Cardiac muscle cell (in vitro differentiated cells and primary cell): ENCODE measurements at regions not wholly inside any gene's neighbourhood (a gene's known extent, or its start where the extent isn't known, plus 50 kb on each side); places are given as distances from the start of the nearest gene placed in this dataset.
A peak's percentile ranks its signal among the peaks of the same experiment; 100 is the strongest.

Source experiments
- DNase-seq, 2 donors: peaks; one replicate each; pipeline versions ENCODE4 v3.0.0 to v3.0.0-alpha.2; 2010 to 2017; ENCODE audit warnings: low read depth in 1 of 2, low spot score in 1 of 2
- H3K27ac ChIP-seq: fragments of 200-600 bp; sonication (generic); 2 replicates; pipeline ENCODE4 v1.5.1; 2016
- H3K27me3 ChIP-seq: fragments of 200-600 bp; sonication (generic); 2 replicates; pipeline ENCODE4 v1.6.0; 2016; ENCODE audit warnings: control low read depth
- H3K36me3 ChIP-seq: fragments of 200-600 bp; sonication (generic); 2 replicates; pipeline ENCODE4 v1.5.1; 2016; ENCODE audit warnings: control low read depth
- H3K4me1 ChIP-seq: fragments of 200-600 bp; sonication (generic); 2 replicates; pipeline ENCODE4 v1.8.1; 2017; ENCODE audit warnings: low read depth, mild to moderate bottlenecking, mixed run types
- H3K4me3 ChIP-seq: fragments of 200-600 bp; sonication (generic); 2 replicates; pipeline ENCODE4 v1.5.1; 2016; ENCODE audit warnings: mild to moderate bottlenecking
- H3K9me3 ChIP-seq: fragments of 200-600 bp; sonication (generic); 2 replicates; pipeline ENCODE4 v1.5.1; 2017; ENCODE audit warnings: low read depth, mild to moderate bottlenecking, control low read depth
- TF ChIP-seq, protein P1 (sequence below): IDR thresholded peaks from 2 replicates; pipeline ENCODE4 v1.5.1; 2012; ENCODE audit warnings: low read depth, mild to moderate bottlenecking, low read length

DNA sequence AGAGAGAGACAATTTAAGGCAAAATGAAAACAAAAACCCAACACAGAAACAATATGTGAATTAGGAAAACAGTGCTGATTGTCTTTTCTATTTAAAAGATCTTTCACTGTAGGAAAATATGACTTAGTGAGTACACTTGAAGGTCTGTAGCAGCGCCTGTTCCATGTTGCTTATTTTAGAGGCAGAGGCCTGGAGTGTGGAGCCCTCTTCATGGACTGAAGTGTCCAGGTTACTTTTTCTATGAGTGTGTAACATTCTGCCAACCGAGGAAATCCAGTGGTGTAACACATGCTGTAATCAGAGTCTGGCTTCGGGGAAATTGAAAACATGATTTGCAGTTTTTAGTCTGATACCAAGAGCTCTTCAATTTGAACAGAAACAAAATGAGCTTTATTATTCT lies 64.0 kb upstream of the GPRIN3 start:
- Histone ChIP-seq H3K27ac (peak overlapping the region; percentile 34), H3K4me3 (no peak overlapping the region), H3K9me3 (no peaks in the 10 kb centered on the region), H3K4me1 (peaks cover 20% of the 10 kb centered on the region), H3K27me3 (no peaks in the 10 kb centered on the region), H3K36me3 (no peaks in the 10 kb centered on the region)
- peak in 1 of 2 donors; percentile 17 for DNase-seq
- TF ChIP-seq, protein P1, sequence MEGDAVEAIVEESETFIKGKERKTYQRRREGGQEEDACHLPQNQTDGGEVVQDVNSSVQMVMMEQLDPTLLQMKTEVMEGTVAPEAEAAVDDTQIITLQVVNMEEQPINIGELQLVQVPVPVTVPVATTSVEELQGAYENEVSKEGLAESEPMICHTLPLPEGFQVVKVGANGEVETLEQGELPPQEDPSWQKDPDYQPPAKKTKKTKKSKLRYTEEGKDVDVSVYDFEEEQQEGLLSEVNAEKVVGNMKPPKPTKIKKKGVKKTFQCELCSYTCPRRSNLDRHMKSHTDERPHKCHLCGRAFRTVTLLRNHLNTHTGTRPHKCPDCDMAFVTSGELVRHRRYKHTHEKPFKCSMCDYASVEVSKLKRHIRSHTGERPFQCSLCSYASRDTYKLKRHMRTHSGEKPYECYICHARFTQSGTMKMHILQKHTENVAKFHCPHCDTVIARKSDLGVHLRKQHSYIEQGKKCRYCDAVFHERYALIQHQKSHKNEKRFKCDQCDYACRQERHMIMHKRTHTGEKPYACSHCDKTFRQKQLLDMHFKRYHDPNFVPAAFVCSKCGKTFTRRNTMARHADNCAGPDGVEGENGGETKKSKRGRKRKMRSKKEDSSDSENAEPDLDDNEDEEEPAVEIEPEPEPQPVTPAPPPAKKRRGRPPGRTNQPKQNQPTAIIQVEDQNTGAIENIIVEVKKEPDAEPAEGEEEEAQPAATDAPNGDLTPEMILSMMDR = no peak

DNA sequence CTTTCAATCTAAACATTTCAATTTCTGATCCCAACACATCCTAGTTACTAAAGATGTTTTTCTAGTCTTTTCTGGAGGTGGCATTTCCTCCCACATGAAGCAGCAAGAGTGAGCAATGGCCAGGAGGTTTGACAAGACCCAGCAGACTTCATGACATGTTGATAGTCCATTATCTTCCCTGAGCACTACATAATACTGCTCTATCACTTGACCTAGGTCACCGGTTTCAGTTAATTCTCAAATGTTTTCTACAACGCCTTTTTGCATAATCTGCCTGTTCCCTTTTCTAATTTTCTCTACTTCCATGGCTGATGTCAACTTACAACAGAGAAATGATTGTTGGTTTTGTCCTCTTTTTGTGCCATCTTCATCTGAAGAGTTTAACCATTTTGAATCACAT lies 62.0 kb upstream of the GPRIN3 start:
- peak in 1 of 2 donors; percentile 6 for DNase-seq
- TF ChIP-seq, protein P1 = no peak
- no peaks in the 10 kb centered on the region for H3K27me3 ChIP-seq
- no peak overlapping the region for H3K27ac ChIP-seq
- H3K4me3 ChIP-seq = no peak overlapping the region
- H3K36me3 ChIP-seq = no peaks in the 10 kb centered on the region
- H3K9me3 ChIP-seq = no peaks in the 10 kb centered on the region
- peaks cover 20% of the 10 kb centered on the region for H3K4me1 ChIP-seq

DNA sequence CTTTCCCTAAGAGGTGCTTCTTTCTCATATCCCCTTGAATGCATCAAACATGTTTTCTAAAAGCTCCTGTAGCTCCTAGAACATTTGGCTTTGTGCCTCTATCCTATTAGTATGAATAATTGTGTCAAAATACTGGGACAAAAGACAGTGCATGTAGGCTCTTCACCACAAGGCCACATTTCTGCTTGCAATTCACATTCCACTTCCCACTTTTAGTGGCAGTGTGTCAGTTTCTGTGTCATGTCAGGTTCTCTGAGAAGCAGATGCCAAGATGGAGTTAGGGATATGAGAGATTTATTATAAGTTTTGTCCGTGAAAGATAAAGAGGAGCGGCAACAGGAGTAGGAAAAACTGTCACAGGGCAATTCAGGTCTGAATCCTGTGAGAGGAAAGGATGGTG lies 61.3 kb upstream of the GPRIN3 start:
- H3K27me3 ChIP-seq = no peaks in the 10 kb centered on the region
- no peak for DNase-seq
- no peak overlapping the region for H3K27ac ChIP-seq
- no peaks in the 10 kb centered on the region for H3K36me3 ChIP-seq
- no peak overlapping the region for H3K4me3 ChIP-seq
- peaks cover 20% of the 10 kb centered on the region for H3K4me1 ChIP-seq
- H3K9me3 ChIP-seq = no peaks in the 10 kb centered on the region
- TF ChIP-seq, protein P1 = no peak

DNA sequence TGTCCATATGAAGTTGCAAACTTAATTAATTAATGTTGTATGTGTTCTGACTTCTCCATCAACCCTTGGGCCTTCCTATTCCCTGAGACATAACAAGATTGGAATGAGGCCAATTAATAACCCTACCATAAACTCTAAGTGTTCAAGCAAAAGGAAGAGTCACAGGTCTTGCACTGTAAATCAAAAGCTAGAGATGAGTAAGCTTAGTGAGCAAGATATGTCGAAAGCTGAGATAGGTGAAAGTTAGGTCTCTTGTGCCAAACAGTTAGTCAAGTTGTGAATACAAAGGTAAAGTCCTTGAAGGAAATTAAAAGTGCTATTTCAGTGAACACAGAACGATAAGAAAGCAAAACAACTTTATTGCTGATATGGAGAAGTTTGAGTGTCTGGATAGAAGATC lies 58.2 kb upstream of the GPRIN3 start:
- DNase-seq = no peak
- no peak overlapping the region for H3K27ac ChIP-seq
- TF ChIP-seq, protein P1 = no peak
- no peaks in the 10 kb centered on the region for H3K27me3 ChIP-seq
- H3K4me3 ChIP-seq = no peak overlapping the region
- no peaks in the 10 kb centered on the region for H3K9me3 ChIP-seq
- H3K4me1 ChIP-seq = peaks cover 9% of the 10 kb centered on the region
- H3K36me3 ChIP-seq = no peaks in the 10 kb centered on the region

DNA sequence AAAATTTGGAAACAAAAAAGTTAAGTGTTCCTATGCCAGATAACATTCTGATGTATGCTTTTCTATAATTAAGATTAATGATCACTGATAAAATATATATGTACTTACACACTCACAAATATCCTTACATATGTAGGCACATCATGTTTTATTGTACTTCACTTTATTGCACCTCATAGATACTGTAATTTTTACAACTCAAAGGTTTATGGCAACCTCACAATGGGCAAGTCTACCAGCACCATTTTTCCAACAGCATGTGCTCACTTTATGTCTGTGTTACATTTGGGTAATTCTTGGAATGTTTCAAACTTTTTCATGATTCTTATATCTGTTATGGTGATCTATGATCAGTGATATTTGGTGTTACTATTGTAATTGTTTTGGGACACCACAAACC lies 57.8 kb upstream of the GPRIN3 start:
- no peak overlapping the region for H3K27ac ChIP-seq
- no peak overlapping the region for H3K4me3 ChIP-seq
- H3K4me1 ChIP-seq = peaks cover 9% of the 10 kb centered on the region
- TF ChIP-seq, protein P1 = no peak
- DNase-seq = no peak
- no peaks in the 10 kb centered on the region for H3K9me3 ChIP-seq
- no peaks in the 10 kb centered on the region for H3K27me3 ChIP-seq
- no peaks in the 10 kb centered on the region for H3K36me3 ChIP-seq

DNA sequence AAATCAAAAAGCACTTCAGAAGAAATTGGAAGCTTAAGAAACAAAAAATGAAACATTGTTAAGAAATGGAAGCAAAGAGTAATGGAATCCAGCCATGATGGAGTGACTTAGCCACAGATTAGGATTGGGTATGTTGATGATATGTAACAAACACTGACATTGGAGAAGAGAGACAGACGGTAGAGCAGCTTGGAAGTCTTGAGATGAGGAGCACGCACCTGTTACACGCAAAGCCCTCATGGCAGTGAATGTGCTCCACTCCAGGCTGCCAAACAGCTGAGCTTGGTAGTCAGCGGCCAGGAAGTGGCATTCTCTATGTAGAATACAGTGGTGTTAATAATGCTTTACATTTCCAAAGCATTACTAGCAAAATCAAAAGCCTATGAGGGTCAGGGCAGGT lies 56.9 kb upstream of the GPRIN3 start:
- H3K4me1 ChIP-seq = peaks cover 10% of the 10 kb centered on the region
- TF ChIP-seq, protein P1 = no peak
- H3K4me3 ChIP-seq = no peak overlapping the region
- H3K36me3 ChIP-seq = no peaks in the 10 kb centered on the region
- H3K27me3 ChIP-seq = no peaks in the 10 kb centered on the region
- no peak for DNase-seq
- no peak overlapping the region for H3K27ac ChIP-seq
- H3K9me3 ChIP-seq = no peaks in the 10 kb centered on the region
